T follicular helper cell (primary cell): ENCODE measurements at regions not wholly inside any gene's neighbourhood (a gene's known extent, or its start where the extent isn't known, plus 50 kb on each side); places are given as distances from the start of the nearest gene placed in this dataset.

Experiments
- DNase-seq: peaks from one replicate; pipeline ENCODE4 v3.0.0-alpha.2; 2020; ENCODE audit warnings: low read depth

DNA sequence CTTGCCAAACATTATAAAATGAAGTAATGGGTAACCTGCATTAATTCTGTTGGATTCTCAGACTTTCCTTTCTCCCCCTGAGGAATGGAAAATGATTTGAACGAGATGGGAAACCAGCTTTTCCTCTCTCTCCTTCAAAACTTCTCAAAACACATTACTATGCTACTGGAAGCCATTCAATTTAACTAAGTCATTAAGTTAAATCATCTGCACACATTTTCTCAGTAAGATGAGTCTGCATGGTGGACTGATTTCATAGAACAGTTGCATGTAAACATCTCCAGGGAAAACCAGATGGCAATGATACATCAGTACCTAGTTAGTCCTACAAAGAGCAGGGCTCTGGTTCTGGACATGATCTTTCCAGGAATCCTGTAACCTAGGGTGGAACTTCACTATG, 59.9 kb downstream of the BMP4 start:
- no peak for DNase-seq

- DNase-seq, result no peak
Measured at GRCh38 chr14:53894456-53894855, 62.2 kb downstream of the BMP4 start.

DNA sequence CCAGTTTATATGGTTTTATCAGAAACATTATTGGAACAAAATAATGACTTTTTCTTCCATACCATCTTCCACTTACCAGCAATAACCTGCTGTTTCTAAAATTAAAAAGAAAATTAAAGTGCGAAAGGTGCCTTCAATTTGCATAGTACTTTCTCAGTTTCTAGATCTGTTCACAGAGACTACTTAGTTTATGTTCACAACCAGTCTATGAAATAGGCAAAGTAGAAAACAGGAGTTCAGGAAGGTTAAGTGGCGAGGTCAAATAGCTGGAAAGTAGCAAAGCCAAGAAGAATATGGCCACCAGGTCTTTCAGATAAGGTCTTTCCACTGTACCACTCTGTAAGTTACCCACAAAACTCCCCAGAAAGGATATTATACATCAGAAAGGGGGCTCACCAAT, 63.3 kb downstream of the BMP4 start:
- no peak for DNase-seq

- no peak for DNase-seq
Measured at GRCh38 chr14:53890611-53891101, 66.0 kb downstream of the BMP4 start.

DNA sequence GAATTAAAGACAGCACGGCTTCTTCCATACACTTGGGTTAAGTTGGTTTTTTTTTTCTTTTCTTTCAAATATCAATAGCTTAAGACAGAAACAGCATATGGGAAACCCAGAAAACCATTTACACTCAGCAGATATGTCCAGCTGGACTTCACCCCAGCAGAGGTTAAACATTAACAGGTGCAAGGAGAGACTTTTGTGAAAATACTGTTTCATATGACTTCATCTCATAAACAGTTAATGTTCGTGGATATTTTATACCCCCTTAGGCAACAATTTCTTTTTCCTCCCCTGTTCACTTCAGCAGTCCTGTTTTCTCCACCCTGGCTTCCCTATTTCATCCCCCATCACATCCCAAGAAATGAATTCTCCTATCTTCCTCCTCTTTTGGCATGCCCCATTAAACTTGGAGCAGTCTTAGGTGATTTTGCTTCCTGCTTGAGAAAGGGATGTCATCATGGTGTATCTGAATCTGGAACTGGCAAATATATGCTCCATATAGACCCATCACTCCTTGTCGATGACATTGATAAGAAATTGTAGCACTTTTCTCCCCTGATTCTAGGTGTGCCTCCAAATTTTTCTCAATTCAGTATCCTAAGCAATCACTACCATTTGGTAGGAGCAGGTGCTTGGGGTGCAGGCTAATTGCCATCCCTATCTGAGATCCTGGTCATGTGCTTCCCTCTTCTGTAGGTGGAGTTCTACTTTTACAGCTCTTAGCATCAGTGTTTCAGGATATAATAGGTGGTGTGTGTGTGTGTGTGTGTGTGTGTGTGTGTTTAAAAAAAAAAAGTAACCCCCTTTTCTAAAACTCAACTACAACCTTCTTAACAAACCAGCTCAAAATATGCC, 67.9 kb downstream of the BMP4 start:
- DNase-seq, result no peak

- no peak for DNase-seq
Measured at GRCh38 chr14:53885136-53885640, 71.4 kb downstream of the BMP4 start.

- no peak for DNase-seq
Measured at GRCh38 chr14:53884601-53885000, 72.0 kb downstream of the BMP4 start.

DNA sequence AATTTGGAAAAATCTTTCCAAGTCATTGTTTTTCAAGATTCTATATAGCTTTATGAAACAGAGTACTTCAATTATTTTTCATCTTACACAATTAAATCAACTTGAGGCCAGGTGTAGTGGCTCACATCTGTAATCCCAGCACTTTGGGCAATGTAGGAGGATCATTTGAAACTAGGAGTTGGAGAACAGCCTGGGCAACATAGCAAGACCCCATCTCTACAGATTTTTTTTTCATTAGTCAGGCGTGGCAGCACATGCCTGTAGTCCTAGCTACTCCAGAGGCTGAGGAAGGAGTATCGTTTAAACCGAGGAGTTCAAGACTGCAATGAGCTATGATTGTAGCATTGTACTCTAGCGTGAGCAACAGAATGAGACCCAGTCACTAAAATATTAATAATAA, 72.9 kb downstream of the BMP4 start:
- DNase-seq, result no peak

DNA sequence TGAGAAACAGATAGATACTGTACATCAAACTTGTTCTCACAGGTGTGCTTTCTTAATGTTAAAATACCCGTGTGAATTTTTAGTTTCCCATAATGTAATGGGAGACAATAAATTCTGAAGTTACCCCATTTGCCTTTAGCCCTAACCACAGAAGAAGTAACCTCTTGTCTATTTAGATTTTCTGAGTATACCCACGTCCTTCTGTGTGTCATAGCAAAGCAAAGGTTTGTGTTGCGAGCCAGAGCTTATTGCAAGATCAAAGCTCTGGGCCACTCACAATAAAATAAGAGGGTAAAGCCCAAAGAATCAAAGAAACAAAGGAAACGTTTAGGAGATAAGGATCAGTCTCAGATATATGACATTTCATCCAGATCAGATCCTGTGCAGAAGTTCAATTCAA, 73.9 kb downstream of the BMP4 start:
- no peak for DNase-seq

GRCh38 chr14:53881921-53882320, 74.7 kb downstream of the BMP4 start:
- DNase-seq, result no peak

- DNase-seq, result no peak
Measured at GRCh38 chr14:53881161-53881871, 75.3 kb downstream of the BMP4 start.

- DNase-seq, result no peak
Measured at GRCh38 chr14:53880761-53881160, 75.9 kb downstream of the BMP4 start.

DNA sequence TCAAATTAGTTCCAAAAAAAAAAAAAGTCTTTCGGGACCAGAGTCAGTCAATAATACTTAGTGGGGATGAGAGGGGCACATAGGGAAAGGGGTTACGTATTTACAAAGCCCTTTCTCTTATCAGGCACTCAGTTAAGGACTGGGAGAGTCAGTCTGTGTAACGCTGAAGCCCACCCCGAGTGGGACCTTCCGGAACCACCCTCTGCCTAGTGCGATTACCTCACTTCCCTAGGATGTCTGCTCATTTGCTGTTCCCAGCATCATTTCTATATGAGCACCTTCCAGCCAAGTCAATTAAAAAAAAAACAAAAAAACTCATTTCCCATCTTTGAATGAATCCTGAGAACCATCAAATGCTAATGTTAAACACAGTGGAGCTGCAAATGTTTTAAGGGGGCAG, 76.9 kb downstream of the BMP4 start:
- DNase-seq, result no peak

- no peak for DNase-seq
Measured at GRCh38 chr14:53879022-53879686, 77.5 kb downstream of the BMP4 start.

DNA sequence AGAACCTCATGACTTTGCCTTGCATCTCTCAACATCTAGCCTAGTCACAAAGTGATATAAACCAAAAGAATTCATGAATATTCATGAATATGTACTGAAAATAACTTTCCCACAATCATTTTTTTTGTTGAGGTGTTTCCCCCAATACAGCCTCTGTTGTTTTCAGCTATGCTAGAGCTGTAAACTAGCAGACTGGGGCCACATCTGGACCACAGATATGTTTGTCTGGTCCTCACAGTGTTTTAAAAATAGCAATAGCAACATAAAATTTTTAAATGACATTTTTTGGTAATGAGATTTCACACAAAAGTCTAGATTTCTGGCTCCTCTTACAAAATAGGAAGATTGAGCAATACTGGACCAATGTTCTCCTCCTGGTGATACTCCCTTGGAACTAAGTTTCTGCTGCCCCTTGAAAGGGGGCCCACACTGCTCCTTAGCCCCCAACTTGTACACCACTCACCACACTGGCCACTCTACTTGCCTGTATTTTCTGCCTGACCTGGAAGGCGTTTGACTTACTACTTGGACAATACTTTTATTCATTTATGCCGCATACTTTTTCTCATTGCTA, 81.2 kb downstream of the BMP4 start:
- DNase-seq, result no peak

- no peak for DNase-seq
Measured at GRCh38 chr14:53874704-53875103, 81.9 kb downstream of the BMP4 start.

- DNase-seq, result no peak
Measured at GRCh38 chr14:53872681-53873089, 83.9 kb downstream of the BMP4 start.

GRCh38 chr14:53871951-53872350, 84.7 kb downstream of the BMP4 start:
- no peak for DNase-seq

DNA sequence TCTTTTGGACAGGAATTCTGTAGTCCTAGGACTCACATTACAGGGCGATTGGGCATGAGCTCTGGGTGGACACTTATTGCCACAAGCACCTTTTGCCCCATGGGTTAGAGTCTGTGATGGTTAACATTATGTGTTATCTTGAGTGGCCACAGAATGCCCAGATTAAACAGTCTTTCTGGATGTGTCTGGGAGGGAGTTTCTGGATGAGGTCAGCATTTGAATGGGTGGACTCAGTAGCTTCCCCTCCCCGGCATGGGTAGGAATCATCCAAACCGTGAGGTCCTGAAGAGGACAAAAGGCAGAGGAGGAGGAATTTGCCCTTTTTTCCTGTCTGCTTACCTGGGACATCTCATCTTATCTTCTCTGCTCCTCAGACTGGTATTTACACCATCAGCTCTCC, 85.6 kb downstream of the BMP4 start:
- no peak for DNase-seq

GRCh38 chr14:53865711-53866110, 90.9 kb downstream of the BMP4 start:
- DNase-seq, result no peak

DNA sequence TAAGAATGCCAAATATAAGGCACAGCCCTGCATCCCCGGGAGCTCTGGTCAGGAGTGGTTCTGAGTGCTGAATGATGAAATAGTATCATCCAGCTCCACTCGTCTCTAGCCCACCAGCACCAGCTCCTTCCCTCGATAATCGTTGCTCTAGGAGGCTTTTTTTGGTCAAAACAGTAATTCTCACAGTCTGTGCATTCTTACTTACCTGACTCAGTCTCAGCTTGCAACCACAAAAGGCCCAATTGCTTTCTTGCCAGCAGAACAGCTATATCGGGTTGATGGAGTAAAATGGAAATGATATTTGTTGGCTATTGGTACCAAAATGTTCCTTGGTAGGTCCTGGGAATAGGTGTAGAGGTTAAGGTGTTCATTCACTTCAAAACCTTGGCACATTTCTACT, 94.8 kb downstream of the BMP4 start:
- DNase-seq, result no peak

- no peak for DNase-seq
Measured at GRCh38 chr14:53858345-53858684, 98.3 kb downstream of the BMP4 start.
